ENCODE measurements at regions not wholly inside any gene's neighbourhood (a gene's known extent, or its start where the extent isn't known, plus 50 kb on each side); places are given as distances from the start of the nearest gene placed in this dataset.
A peak's percentile ranks its signal among the peaks of the same experiment; 100 is the strongest.

- Histone ChIP-seq H3K4me3 (ENCODE audit: low read length) (no peak overlapping the region), H3K27ac (ENCODE audit: low read length) (no peak overlapping the region), H3K27me3 (ENCODE audit: control insufficient read depth, insufficient read depth, low read length) (no peaks in the 10 kb centered on the region), H3K4me1 (ENCODE audit: control insufficient read depth, insufficient read depth, low read length) (no peaks in the 10 kb centered on the region), H3K9me3 (ENCODE audit: control insufficient read depth, insufficient read depth, low read length) (no peaks in the 10 kb centered on the region), H3K36me3 (ENCODE audit: control insufficient read depth, insufficient read depth, low read length) (no peaks in the 10 kb centered on the region)
- no peaks in the 10 kb centered on the region for H3K4me1 Mint-ChIP-seq
- no peak overlapping the region for H3K4me3 Mint-ChIP-seq
- H3K9me3 Mint-ChIP-seq, result peaks cover 0 to 7% of the 10 kb centered on the region in 2 donors
- DNase-seq (no peak), ATAC-seq (no peak)
- no peak overlapping the region for H3K27ac Mint-ChIP-seq
- WGBS (ENCODE audit: insufficient coverage), result 92% methylated on average over 3 of the region's 3 CpGs
- intact Hi-C loops (cut with micrococcal nuclease), result no loop called here
- TF ChIP-seq CTCF (IDR thresholded peaks at IDR 0.05), result no peak
- H3K36me3 Mint-ChIP-seq, result no peaks in the 10 kb centered on the region
- H3K27me3 Mint-ChIP-seq (ENCODE audit: low read depth in 2 of 2), result peaks cover 0 to 2% of the 10 kb centered on the region in 2 donors
Observed at GRCh38 chr2:136651456-136652010, 113.8 kb upstream of the THSD7B start.

- no peaks in the 10 kb centered on the region for H3K36me3 Mint-ChIP-seq
- no peak overlapping the region for H3K4me3 Mint-ChIP-seq
- H3K36me3 ChIP-seq (ENCODE audit: control insufficient read depth, insufficient read depth, low read length), result no peaks in the 10 kb centered on the region
- H3K9me3 ChIP-seq (ENCODE audit: control insufficient read depth, insufficient read depth, low read length), result no peaks in the 10 kb centered on the region
- ATAC-seq, result peak in 1 of 3 donors; percentile 24
- H3K27me3 ChIP-seq (ENCODE audit: control insufficient read depth, insufficient read depth, low read length), result no peaks in the 10 kb centered on the region
- no peak overlapping the region for H3K27ac Mint-ChIP-seq
- H3K9me3 Mint-ChIP-seq, result peaks cover 6 to 7% of the 10 kb centered on the region in 2 donors
- intact Hi-C loops (cut with micrococcal nuclease), result no loop called here
- no peak for TF ChIP-seq CTCF (IDR thresholded peaks at IDR 0.05)
- no peak overlapping the region for H3K27ac ChIP-seq (ENCODE audit: low read length)
- H3K27me3 Mint-ChIP-seq (ENCODE audit: low read depth in 2 of 2), result peaks cover 0 to 2% of the 10 kb centered on the region in 2 donors
- DNase-seq, result no peak
- no peaks in the 10 kb centered on the region for H3K4me1 ChIP-seq (ENCODE audit: control insufficient read depth, insufficient read depth, low read length)
- no peaks in the 10 kb centered on the region for H3K4me1 Mint-ChIP-seq
- WGBS (ENCODE audit: insufficient coverage), result 100% methylated on average over 1 of the region's 1 CpG
- H3K4me3 ChIP-seq (ENCODE audit: low read length), result no peak overlapping the region
Observed at GRCh38 chr2:136647039-136647438, 118.3 kb upstream of the THSD7B start.

- no peaks in the 10 kb centered on the region for H3K4me1 Mint-ChIP-seq
- Histone ChIP-seq H3K4me1 (ENCODE audit: control insufficient read depth, insufficient read depth, low read length) (no peaks in the 10 kb centered on the region), H3K27ac (ENCODE audit: low read length) (no peak overlapping the region), H3K9me3 (ENCODE audit: control insufficient read depth, insufficient read depth, low read length) (no peaks in the 10 kb centered on the region), H3K27me3 (ENCODE audit: control insufficient read depth, insufficient read depth, low read length) (no peaks in the 10 kb centered on the region), H3K36me3 (ENCODE audit: control insufficient read depth, insufficient read depth, low read length) (no peaks in the 10 kb centered on the region), H3K4me3 (ENCODE audit: low read length) (no peak overlapping the region)
- no peak overlapping the region for H3K27ac Mint-ChIP-seq
- intact Hi-C loops (cut with micrococcal nuclease), result no loop called here
- H3K27me3 Mint-ChIP-seq (ENCODE audit: low read depth in 2 of 2), result peaks cover 0 to 6% of the 10 kb centered on the region in 2 donors
- H3K9me3 Mint-ChIP-seq, result peaks cover 6 to 7% of the 10 kb centered on the region in 2 donors
- TF ChIP-seq CTCF (IDR thresholded peaks at IDR 0.05), result no peak
- no peak overlapping the region for H3K4me3 Mint-ChIP-seq
- ATAC-seq, result no peak
- no peaks in the 10 kb centered on the region for H3K36me3 Mint-ChIP-seq
- WGBS (ENCODE audit: insufficient coverage), result 74% methylated on average over 1 of the region's 3 CpGs
- DNase-seq, result no peak
Observed at GRCh38 chr2:136645236-136645828, 120.0 kb upstream of the THSD7B start.

- H3K27ac Mint-ChIP-seq, result no peak overlapping the region
- H3K27me3 ChIP-seq (ENCODE audit: control insufficient read depth, insufficient read depth, low read length), result no peaks in the 10 kb centered on the region
- no peak for DNase-seq
- no peaks in the 10 kb centered on the region for H3K9me3 ChIP-seq (ENCODE audit: control insufficient read depth, insufficient read depth, low read length)
- no peaks in the 10 kb centered on the region for H3K4me1 ChIP-seq (ENCODE audit: control insufficient read depth, insufficient read depth, low read length)
- no peaks in the 10 kb centered on the region for H3K36me3 ChIP-seq (ENCODE audit: control insufficient read depth, insufficient read depth, low read length)
- H3K4me3 Mint-ChIP-seq, result no peak overlapping the region
- WGBS (ENCODE audit: insufficient coverage), result 90% methylated on average over 15 of the region's 15 CpGs
- no peak for ATAC-seq
- no peak overlapping the region for H3K27ac ChIP-seq (ENCODE audit: low read length)
- no peaks in the 10 kb centered on the region for H3K4me1 Mint-ChIP-seq
- intact Hi-C loops (cut with micrococcal nuclease), result no loop called here
- peaks cover 0 to 6% of the 10 kb centered on the region in 2 donors for H3K27me3 Mint-ChIP-seq (ENCODE audit: low read depth in 2 of 2)
- no peaks in the 10 kb centered on the region for H3K36me3 Mint-ChIP-seq
- no peak for TF ChIP-seq CTCF (IDR thresholded peaks at IDR 0.05)
- H3K4me3 ChIP-seq (ENCODE audit: low read length), result no peak overlapping the region
- peaks cover 2 to 5% of the 10 kb centered on the region in 2 donors for H3K9me3 Mint-ChIP-seq
Observed at GRCh38 chr2:136639651-136640050, 125.7 kb upstream of the THSD7B start.
